Activated CD8-positive, alpha-beta memory T cell treated with anti-CD3 and anti-CD28 coated beads, Interleukin-2, amount 50 U/mL, for 48 hours (primary cell): ENCODE measurements at regions not wholly inside any gene's neighbourhood (a gene's known extent, or its start where the extent isn't known, plus 50 kb on each side); places are given as distances from the start of the nearest gene placed in this dataset.

Source experiments
- DNase-seq: peaks from one replicate; pipeline ENCODE4 v3.0.0-alpha.2; 2020

DNA sequence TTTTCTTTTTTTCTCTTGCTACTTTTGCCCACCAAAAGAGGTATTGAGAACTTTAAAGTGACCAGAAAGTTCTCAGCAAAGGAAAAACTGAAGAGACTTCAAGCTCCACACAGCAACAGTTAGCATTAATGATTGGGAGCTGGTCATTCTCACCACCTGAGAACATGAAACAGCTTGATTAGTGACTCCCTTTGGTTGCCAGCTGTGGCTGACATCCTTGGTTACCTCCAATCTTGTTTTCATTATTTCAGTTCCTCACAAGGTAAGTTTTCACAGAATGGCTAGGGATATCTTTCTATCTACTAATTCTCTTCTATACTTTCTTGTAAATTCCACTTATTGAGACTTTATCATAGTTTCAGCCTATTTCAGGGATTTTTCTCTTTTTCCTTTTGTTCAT lies 427.9 kb downstream of the QKI start:
- no peak for DNase-seq

DNA sequence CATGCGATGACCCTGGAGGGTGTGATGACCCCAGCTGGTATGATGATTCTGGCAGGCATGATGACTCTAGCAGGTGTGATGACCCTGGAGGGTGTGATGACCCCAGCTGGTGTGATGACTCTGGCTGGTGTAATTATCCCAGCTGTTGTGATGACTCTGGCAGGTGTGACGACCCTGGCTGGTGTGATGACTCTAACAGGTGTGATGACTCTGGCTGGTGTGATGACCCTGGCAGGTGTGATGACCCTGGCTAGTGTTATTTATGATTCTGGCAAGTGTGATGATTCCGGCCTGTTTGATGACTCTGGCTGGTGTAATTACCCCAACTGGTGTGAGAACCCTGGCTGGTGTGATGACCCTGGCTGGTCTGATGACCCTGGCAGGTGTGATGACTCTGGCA lies 427.2 kb downstream of the QKI start:
- no peak for DNase-seq

DNA sequence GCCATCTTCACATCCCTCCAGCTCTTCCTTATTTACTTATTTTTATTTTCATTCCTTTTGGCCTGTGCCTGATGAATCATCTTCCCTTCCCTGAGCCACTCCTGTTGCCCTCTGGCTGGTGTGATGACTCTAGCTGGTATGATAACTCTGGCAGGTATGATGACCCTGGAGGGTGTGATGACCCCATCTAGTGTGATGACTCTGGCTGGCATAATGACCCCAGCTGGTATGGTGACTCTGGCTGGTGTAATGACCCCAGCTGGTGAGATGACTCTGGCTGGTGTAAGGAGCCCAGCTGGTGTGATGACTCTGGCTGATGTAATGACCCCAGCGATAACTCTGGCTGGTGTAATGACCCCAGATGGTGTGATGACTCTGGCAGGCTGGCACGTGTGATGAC lies 426.8 kb downstream of the QKI start:
- no peak for DNase-seq

DNA sequence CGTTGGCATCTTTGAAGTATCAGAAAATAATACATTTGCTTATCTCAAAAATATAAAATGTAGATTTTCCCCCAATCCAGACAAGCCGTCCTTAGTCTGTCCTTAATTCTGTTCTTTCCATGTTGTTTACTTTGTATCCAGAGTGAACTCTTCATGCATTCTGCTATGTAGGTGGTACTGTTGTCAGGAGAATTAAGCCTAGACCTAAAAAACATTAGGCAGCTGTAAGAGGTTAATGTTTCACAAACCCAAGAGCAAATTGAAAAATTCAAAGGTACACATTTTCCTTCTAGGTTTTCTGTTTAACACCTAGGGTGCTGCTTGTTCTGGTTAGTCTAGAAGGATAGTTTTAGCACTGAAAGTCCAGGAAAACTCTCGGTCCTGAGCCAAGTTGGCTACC lies 426.4 kb downstream of the QKI start:
- no peak for DNase-seq

DNA sequence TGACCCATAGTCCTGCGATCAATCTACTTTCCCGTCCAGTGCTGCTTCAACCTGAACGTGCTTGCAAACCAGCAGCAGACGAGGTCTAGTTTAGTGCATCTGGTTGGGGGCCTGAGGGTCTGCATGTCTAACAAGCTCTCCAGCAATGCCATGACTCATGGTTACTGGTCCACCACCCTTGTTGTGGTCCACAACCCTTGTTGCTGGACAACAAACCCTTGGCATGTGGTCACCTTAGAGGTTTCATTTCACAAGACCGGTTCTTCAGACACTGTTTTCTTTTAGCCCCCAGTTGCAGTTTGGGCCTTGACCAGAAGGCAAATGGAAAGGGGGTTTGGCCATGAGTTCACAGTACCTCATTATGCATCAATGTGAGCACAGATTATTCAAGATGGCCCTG lies 424.8 kb downstream of the QKI start:
- no peak for DNase-seq

DNA sequence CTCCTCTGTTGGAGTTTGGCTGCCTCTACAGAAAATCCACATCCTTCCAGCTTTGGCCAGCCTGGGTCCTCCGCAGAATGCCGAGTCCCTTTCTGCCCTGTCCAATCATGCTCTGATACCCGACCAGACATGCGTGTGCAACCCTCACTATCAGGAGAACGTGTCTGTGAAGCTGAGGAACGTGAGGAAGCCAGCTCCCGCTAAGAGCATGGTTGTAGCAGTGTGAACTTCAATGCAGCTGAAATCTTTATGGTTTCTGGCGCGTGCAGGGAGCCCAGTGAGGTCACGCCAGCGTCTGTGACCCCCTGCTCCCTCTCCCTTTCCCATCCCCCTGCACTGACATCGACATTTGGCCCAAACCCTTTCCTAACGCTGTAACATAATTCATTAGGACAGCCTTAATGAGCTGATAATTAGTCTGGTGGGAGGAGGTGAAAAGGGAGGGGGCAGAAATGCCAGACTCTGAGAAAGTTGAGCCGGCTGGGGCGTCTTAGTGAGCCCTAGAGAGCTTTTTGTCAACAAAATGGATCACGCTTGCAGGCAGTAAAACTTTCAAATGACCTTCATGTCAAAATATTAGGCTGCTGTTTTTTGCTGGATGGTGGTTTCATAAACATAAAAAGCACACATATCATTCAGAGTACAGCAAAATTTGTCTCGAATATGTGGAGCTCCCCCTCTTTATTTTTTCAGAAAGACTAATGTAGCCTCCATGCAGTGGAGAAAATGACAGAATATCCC lies 423.3 kb downstream of the QKI start:
- DNase-seq, result no peak

DNA sequence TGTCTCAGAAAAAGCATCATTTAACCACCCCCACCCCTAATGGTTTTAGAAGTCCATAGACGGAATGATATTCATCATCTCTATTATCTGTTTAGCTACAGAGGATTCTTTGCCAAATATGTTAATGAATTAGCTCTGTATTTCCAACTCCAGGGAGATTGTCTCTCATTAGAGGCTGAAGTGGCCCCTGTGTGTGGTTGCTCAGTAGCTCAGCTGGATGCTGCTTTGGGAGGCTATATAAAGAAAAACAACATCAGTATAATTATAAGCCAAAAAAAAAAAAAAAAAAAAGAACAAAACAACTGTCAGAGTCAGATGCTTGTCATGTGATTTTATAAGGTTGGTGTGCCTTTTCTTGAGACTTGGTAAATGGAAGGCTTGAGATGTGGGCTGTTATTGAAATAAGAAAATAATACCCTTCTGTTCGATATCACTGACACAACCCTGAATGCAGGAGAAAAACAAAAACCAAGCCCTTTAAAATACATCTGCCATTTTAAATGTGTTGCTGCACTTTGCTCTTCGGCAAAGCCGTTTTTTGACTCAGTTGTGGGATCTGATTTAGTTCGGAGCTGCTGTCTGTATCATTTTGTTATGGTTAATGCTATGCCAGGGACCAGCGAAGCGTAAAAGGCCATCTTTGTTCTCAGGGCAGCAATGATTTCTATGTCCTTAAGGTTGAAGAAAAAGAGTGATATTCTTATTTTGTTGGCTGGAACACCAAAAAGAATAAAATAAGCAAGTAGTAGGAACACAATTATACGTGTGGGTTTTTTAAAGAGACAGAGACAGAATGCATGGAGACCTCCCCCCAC lies 422.6 kb downstream of the QKI start:
- DNase-seq, result no peak

DNA sequence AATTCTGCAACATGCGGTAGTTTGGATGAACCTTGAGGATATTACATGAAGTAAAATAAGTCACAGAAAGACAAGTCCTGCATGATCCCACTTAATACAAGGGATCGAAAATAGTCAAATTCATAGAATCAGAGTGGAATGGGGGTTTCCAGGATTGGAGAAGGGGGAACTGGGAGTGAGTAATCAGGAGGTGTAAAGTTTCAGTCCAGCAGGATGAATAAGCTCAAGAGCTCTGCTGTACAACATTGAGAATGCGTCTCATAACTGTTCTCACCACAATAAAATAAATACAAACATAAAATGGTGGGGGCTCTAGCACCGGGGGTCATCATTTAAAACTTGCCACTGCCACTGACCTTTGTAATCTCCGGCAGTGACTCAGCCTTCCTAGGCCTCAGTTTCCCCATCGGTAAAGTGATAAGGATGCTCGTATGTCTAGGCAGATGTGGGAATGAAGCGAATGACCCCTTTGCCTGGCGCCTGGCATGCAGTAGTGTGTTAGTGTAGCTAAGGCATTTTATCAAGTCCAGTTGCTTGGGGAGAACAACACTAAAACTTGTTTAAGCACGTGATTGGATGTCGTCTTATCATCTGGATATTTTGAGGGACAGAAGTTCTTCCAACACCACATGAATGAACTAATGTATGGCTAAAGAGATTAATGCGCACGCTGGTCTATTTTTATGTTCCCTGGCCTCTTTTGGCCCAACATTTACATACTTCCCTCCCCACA lies 421.1 kb downstream of the QKI start:
- no peak for DNase-seq

DNA sequence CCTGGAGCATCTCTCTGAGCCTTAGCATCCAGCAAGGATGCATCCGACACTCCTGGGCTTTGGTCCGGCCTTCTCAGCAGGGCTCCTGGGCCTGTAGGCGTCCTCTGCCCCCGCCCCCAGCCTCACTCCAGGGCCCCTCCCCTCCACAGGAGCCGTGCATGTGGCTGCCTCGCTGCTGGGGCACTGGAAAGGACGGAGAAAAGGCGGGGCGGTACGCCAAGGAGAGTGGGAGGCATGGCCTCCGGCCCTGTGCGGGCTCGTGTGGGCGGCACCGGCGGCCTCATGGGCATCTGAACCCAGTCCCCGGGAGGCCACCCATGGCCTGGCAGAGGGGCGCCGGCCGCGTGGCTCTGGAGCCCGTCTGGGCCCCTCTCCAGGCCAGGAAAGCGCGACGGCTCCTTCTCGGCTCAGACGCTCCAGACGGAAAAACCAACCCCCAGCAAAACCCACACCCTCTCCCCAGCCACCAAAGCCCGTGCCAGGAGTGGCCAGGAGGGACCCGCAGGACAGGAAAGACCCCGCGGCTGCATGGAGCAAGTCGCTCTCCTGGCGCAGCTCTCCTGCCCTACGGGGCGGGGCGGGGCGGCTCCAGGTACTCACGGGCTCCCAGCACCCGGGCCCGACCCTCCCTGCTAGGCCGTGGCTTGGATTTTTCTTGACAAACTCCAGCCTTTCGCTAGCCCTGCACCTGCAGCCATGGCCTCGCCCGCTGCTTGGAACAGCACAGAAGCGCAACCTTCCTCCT lies 419.9 kb downstream of the QKI start:
- DNase-seq, result no peak

DNA sequence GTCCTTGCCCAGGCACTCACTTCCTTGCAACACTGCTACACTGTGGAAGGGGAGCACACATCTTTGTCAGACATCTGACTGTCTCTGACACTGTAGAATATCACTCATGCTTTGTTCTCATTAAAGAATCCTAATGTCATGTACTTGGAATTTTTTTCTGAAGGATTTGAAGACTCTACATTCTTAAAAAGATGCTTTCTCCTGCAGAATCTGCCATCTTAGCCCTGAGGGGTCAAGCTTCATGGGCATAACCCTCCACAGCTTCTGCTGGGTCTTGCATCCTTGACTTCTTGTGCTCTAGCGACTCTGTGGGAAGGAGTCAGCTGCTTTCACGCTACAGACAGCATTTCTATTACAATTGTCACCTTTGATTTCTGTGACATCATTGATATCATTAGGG lies 417.2 kb downstream of the QKI start:
- no peak for DNase-seq

DNA sequence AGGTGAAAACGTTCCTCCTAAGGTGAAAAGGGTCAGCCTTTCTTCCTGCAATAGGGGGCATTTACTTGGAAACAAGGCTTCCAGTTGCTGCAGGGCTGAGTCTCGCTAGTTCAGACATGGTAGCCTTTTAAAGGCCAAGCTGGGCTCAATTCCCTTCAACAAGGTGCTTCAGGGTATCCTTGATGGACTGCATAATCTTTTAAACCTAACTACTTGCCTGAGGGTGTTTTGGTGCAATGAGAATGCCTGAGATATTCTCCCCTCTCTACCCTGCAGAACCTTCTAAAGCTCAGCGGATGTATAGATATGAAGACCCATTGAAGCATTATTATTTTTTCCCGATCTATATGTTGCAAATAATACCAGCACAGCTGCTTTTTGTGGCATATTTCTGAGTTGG lies 416.1 kb downstream of the QKI start:
- DNase-seq, result no peak

DNA sequence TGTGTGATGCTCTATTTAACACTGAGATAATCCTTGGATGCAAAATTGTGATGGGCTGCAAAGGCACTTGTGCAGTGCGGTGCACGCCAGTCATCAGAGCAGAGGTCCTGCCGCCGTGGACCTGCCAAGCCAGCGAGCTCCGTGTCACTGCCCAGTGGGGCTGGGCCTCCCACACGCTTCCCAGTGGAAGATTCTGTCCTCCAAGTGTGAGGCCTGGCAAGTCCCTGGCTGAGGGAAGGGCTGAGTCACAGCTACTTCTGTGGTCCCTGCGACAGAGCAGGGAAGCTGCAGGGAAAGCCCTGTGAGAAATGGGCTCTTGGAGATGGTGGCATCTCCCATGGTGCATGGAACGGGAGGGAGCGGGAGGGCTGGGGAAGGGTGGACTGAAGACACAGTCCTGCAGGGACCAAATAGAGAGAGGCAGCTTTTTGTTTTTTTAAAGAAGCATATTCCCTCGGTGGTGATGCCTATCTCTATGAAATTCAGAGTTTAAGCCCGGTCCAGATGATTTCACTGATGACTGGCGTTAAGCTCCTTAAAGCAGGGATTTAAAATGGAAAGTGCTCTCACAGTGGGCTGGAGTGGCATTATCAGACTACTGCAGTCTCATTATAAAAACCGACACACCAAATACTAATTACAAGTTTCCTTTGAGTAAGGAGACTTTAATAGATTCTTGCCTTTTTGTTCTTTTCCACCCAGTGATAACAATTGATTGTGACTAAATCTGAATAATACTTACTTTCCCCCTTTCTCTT lies 413.7 kb downstream of the QKI start:
- no peak for DNase-seq

DNA sequence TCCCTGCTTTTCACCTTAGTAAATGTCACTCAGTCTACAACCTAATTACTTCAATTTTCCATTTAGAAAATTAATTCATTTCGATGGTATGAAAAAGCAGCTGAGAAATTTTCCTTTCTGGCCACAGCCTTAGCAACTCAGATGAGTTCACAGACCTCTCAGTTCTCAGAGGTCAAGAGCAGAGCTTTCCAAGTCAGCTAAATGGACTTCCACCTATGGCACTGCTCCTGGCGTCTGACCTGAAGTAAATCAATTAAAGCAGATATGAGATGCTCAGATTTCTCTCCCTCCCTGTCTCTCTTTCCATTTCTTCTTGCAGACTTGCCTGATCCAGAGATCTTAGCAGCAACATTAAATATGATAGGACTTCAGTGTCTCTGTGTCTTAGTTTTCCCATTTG lies 412.6 kb downstream of the QKI start:
- DNase-seq, result no peak

DNA sequence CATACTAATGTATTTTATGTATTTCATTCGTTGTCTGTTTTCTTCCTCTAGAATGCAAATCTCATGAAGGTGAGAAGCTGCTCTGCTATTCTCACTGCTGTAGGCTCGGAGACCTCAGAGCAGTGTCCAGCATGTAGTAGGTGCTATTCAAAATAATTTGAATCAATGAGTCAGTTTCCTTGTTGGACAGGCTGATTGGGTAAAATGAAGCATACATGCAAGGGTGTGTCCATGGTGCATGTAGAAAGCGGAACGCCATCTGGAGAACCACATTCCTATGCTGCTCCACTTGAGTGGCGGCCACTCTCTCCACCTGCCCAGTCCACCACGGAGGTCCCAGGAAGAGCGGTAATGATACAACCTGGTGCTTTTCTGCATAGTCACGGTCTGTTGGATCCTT lies 412.1 kb downstream of the QKI start:
- DNase-seq, result no peak

DNA sequence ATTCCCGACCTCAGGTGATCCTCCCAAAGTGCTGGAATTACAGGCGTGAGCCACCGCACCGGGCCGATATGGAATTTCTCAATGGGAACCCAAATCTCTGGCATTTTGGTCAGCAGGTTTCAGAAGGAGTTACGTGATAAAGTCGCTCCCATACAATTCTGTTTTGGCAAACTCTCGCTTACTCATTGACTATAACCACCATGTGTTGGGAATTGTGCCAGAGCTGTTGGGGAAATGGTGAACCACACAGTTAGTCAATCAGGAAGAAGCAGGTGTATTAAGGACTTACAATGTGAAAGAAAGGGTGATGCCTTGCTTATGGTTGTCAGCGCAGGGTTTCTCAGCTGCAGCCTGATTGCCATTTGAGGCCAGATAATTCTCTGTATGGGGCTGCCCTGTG lies 410.5 kb downstream of the QKI start:
- no peak for DNase-seq

DNA sequence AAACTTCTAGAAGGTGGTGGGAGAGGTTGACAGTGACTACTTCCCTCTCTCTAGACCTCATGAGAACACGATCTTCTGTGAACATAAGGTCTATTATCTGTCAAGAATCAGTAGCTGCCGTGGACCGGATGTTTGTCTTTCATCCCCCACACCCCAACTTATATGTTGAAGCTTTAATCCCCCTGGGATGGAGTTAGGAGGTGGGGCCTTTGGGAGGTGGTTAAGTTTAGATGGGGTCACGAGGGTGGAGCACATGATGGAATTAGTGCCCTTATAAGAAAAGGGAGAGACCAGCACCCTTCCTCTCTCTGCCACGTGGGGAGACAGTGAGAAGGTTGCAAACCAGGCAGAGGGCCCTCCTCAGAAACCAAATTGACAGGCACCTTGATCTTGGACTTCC lies 409.1 kb downstream of the QKI start:
- no peak for DNase-seq

DNA sequence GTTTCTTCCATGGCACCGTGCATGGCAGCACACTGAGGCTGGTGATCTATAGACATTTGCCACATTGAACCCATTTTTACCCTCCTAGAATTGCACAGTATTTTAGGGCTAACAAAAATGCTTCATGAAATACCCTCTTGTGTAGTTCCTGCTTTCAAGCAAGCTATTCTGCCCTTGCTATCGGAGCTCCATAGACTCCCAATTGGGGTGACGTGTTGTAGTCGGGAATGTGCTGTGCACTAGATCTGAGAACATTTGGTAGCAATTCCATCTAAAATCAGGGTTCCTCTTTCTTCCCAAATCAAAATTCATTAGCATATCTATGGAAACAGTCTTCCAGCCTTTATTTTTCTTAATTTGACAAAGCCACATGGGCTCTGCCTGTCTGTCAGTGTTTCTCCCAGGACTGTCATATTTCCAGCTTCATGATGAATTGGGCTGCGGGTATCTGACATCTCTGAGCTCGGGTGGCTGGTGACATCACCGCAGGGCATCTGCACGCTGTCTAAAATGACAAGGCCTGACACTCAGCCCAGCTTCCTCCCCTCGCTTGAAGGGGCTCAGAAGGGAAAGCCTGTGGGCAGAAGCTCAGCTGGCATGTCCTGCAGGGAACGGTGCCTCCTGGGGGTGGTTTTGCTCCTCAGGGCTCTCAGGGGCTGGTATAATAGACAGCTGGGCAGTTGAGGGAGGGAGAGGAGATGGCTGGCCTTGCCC lies 406.4 kb downstream of the QKI start:
- DNase-seq, result no peak

DNA sequence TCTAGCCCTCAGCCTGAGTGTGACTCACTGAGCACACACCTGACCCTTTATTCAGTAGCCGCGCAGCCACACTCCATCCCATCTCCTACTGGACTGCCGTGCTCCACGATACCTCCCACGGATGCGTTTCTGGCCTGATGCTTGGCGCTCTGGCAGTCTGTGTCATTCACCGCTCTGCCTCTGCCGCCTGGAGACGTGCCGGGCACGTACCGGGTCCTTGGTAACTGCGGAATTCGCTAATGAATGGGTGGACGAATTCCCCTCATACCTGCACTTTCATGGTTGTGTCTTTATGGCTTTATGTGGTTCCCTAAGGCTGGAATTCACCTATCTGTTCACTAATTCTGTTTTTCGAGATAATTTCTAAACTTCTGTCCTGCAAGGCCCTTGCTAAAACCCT lies 405.7 kb downstream of the QKI start:
- no peak for DNase-seq

DNA sequence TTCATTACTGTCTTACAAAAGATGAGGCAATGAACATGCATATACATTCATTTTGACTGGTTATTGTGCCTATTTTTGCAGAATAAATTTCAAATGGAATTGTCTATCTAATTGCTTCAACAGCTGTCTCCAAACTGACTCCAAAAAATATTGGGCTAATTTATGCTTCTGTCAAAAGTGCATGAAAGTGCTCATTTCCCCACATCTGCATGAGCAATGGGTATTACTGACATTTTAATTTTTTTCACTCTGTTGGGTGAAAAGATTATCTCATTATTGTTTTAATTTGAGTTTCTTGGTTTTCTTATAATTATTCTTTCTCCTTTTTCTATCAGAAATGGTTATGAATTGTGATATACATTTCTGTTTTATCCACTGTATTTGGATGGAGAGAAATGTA lies 404.2 kb downstream of the QKI start:
- no peak for DNase-seq

DNA sequence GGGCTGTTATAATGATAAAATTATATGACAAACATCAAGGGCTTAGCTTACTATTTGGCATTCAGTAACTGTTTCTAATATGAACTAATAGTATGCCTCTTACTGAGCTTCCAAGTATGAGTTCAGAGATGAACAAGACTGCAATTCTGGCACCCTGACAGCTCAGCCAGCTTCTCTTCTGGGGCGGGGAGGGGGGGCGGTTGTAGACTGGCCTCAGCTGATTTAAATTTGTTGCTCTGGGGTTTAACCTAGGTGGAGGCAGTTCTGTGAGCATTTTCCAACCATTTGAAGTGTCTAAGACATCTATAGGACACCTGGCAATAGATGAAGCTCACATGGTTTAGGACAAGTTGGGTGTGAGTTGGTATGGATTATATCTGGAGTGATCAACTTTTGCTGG lies 401.9 kb downstream of the QKI start:
- no peak for DNase-seq

DNA sequence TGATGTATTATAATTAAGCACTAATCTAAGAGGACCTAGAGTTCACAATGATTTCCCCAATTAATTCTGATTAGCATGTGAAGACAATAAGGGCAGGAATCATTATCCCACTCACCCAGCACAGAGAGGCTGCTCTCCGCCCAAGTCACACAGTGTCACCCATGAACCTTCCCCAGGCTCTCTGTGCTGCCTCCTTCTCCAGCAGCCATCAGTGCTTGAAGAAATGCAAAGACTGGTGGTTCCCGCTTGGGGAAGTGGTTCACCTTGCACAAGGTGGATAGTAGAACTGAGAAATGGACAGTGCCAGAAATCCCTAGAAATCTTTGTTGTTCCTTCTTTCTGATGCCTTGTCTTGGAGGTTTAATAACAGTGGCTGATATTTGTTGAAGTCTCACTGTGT lies 401.3 kb downstream of the QKI start:
- no peak for DNase-seq
